IMR-90 (cell line): ENCODE measurements at regions not wholly inside any gene's neighbourhood (a gene's known extent, or its start where the extent isn't known, plus 50 kb on each side); places are given as distances from the start of the nearest gene placed in this dataset.

ENCODE experiments used
- CTCF ChIP-seq: conservative IDR thresholded peaks from 2 replicates; pipeline ENCODE4 v1.5.1; 2012; ENCODE audit warnings: mild to moderate bottlenecking, low read depth, low read length, improper control_type of control experiment
- MAZ ChIP-seq: IDR thresholded peaks from 2 replicates; pipeline ENCODE4 v1.6.1; 2012; ENCODE audit warnings: low read depth, mild to moderate bottlenecking, low read length, improper control_type of control experiment, moderate library complexity, borderline replicate concordance
- RFX5 ChIP-seq: IDR thresholded peaks from 2 replicates; pipeline ENCODE4 v1.8.0; 2012; ENCODE audit warnings: low read depth, mild to moderate bottlenecking, low read length, moderate library complexity

- TF ChIP-seq CTCF (no peak), RFX5 (no peak), MAZ (no peak)
Measured at GRCh38 chr2:239464166-239465016, 63.6 kb upstream of the HDAC4 start (continued).
